ENCODE measurements at regions not wholly inside any gene's neighbourhood (a gene's known extent, or its start where the extent isn't known, plus 50 kb on each side); places are given as distances from the start of the nearest gene placed in this dataset.

- no peaks in the 10 kb centered on the region for H3K9me2 ChIP-seq (ENCODE audit: insufficient read depth)
- H4K20me1 ChIP-seq (ENCODE audit: insufficient read depth), result no peaks in the 10 kb centered on the region
- no peak overlapping the region for H2AFZ ChIP-seq (ENCODE audit: low read depth, low read length, poor library complexity, severe bottlenecking)
- ChIA-PET CTCF (no interaction called here), RAD21 (ENCODE audit: low non-redundant PET in 1 of 2, low total read pairs in 2 of 2, uncharacterized antibody in 2 of 2, unreplicated experiment in 2 of 2) (no interaction called here), POLR2A (no interaction called here)
- H3K9ac ChIP-seq (ENCODE audit: low read length), result no peak overlapping the region
- TF ChIP-seq POLR2A (IDR thresholded peaks at IDR 0.05; ENCODE audit: borderline replicate concordance, extremely low read depth, insufficient read depth, insufficient read length) (no peak), REST (IDR thresholded peaks at IDR 0.05; ENCODE audit: low read depth) (no peak), RAD21 (IDR thresholded peaks at IDR 0.05; ENCODE audit: low read depth) (no peak), JUND (IDR thresholded peaks at IDR 0.05) (no peak)
- H3K27me3 ChIP-seq (ENCODE audit: insufficient read depth, low read length), result no peaks in the 10 kb centered on the region
- peaks cover 7 to 9% of the 10 kb centered on the region in 2 experiments; a peak in 2 of 4 replicates for H3K9me3 ChIP-seq (ENCODE audit: control insufficient read depth in 1 of 2, insufficient read depth in 1 of 2, low read depth in 1 of 2, low read length in 2 of 2)
- H3K4me1 ChIP-seq (ENCODE audit: control insufficient read depth in 1 of 2, insufficient read depth in 2 of 2, low read length in 2 of 2), result no peaks in the 10 kb centered on the region
- intact Hi-C loops (cut with micrococcal nuclease), result no loop called here
- H3K27ac ChIP-seq (ENCODE audit: low read depth, low read length), result no peak overlapping the region
- no peaks in the 10 kb centered on the region for H3K36me3 ChIP-seq (ENCODE audit: control insufficient read depth in 1 of 2, insufficient read depth in 2 of 2, low read length in 2 of 2)
- H3K79me2 ChIP-seq (ENCODE audit: insufficient read depth, low read length), result no peaks in the 10 kb centered on the region
- H3K4me2 ChIP-seq (ENCODE audit: low read length), result no peak overlapping the region
- DNase-seq (ENCODE audit: low read depth, low spot score) (no peak), ATAC-seq (no peak)
- no TSS peak for BruUV-seq (replicated peaks)
- H3K4me3 ChIP-seq (replicated peaks in 1 of 2; ENCODE audit: low read depth in 1 of 2, low read length in 2 of 2), result no peak overlapping the region
Observed at GRCh38 chr9:103474156-103474555, 479.0 kb downstream of the CYLC2 start.

GRCh38 chr9:103483471-103484096, 488.5 kb downstream of the CYLC2 start:
- Histone ChIP-seq H2AFZ (ENCODE audit: low read depth, low read length, poor library complexity, severe bottlenecking) (no peak overlapping the region), H3K79me2 (ENCODE audit: insufficient read depth, low read length) (no peaks in the 10 kb centered on the region), H3K9me2 (ENCODE audit: insufficient read depth) (no peaks in the 10 kb centered on the region), H3K27ac (ENCODE audit: low read depth, low read length) (no peak overlapping the region), H4K20me1 (ENCODE audit: insufficient read depth) (no peaks in the 10 kb centered on the region), H3K9ac (ENCODE audit: low read length) (no peak overlapping the region), H3K4me1 (ENCODE audit: control insufficient read depth in 1 of 2, insufficient read depth in 2 of 2, low read length in 2 of 2) (no peaks in the 10 kb centered on the region), H3K9me3 (ENCODE audit: control insufficient read depth in 1 of 2, insufficient read depth in 1 of 2, low read depth in 1 of 2, low read length in 2 of 2) (peaks cover 0 to 7% of the 10 kb centered on the region in 2 experiments; a peak in 2 of 4 replicates), H3K36me3 (ENCODE audit: control insufficient read depth in 1 of 2, insufficient read depth in 2 of 2, low read length in 2 of 2) (no peaks in the 10 kb centered on the region), H3K27me3 (ENCODE audit: insufficient read depth, low read length) (no peaks in the 10 kb centered on the region), H3K4me3 (replicated peaks in 1 of 2; ENCODE audit: low read depth in 1 of 2, low read length in 2 of 2) (no peak overlapping the region), H3K4me2 (ENCODE audit: low read length) (no peak overlapping the region)
- no peak for ATAC-seq
- RAD21 ChIA-PET (ENCODE audit: low non-redundant PET in 1 of 2, low total read pairs in 2 of 2, uncharacterized antibody in 2 of 2, unreplicated experiment in 2 of 2), result no interaction called here
- POLR2A ChIA-PET, result no interaction called here
- no peak for TF ChIP-seq CBX3 (IDR thresholded peaks at IDR 0.05; ENCODE audit: low read depth)
- no peak for TF ChIP-seq ZBTB33 (IDR thresholded peaks at IDR 0.05; ENCODE audit: extremely low read depth, insufficient replicate concordance, low read length)
- TF ChIP-seq POLR2A (IDR thresholded peaks at IDR 0.05; ENCODE audit: borderline replicate concordance, extremely low read depth, insufficient read depth, insufficient read length), result no peak
- TF ChIP-seq REST (IDR thresholded peaks at IDR 0.05; ENCODE audit: low read depth), result no peak
- TF ChIP-seq SRF (IDR thresholded peaks at IDR 0.05; ENCODE audit: low read depth), result no peak
- CTCF ChIA-PET, result no interaction called here
- no peak for DNase-seq (ENCODE audit: low read depth, low spot score)
- BruUV-seq (replicated peaks), result no TSS peak
- intact Hi-C loops (cut with micrococcal nuclease), result no loop called here
